PFSK-1 (cell line): ENCODE measurements at regions not wholly inside any gene's neighbourhood (a gene's known extent, or its start where the extent isn't known, plus 50 kb on each side); places are given as distances from the start of the nearest gene placed in this dataset.

Experiments used
- FOXP2 ChIP-seq: optimal IDR thresholded peaks from 2 replicates; pipeline ENCODE3; 2011; ENCODE audit warnings: borderline replicate concordance, control low read depth, inconsistent platforms; ENCODE audit not compliant: insufficient read depth; ENCODE audit errors: extremely low read length, extremely low read depth
- POLR2AphosphoS5 ChIP-seq: IDR thresholded peaks from 2 replicates; pipeline ENCODE4 v1.6.1; 2012; ENCODE audit warnings: low read depth, mild to moderate bottlenecking, control low read depth, low read length, moderate library complexity
- REST ChIP-seq, 2 experiments: IDR thresholded peaks; 2 replicates each; pipeline versions ENCODE4 v1.6.1 to v1.8.0; 2011 to 2012; ENCODE audit warnings: low read depth in 2 of 2, low read length in 2 of 2, control low read depth in 1 of 2, inconsistent platforms in 1 of 2, mild to moderate bottlenecking in 1 of 2, moderate library complexity in 1 of 2; ENCODE audit not compliant: insufficient read depth in 1 of 2

- TF ChIP-seq FOXP2 (no peak), REST (IDR thresholded peaks at IDR 0.05; ENCODE audit: insufficient read depth in 1 of 2, low read depth in 2 of 2, low read length in 2 of 2) (no peak), POLR2AphosphoS5 (no peak)
These were observed 76.9 kb upstream of the ZFHX3 start for GRCh38 chr16:73124665-73125375.
